Dendritic cell treated with granulocyte-macrophage colony-stimulating factor and Interleukin-4, amounts not matched to agents 40 ng/mL and 50 ng/mL, for 4 days (primary cell): ENCODE measurements at regions not wholly inside any gene's neighbourhood (a gene's known extent, or its start where the extent isn't known, plus 50 kb on each side); places are given as distances from the start of the nearest gene placed in this dataset.
"Not testable (repeated sequence)": the region's sequence is repeated elsewhere in the genome, so short reads cannot be mapped to it uniquely, and the experiment has no call there.

Experiments used
- H3K27ac Mint-ChIP-seq: one replicate; pipeline ENCODE4 v1.8.0; 2022; ENCODE audit warnings: mild to moderate bottlenecking, mixed read lengths
- H3K27me3 Mint-ChIP-seq: one replicate; pipeline ENCODE4 v1.8.0; 2022; ENCODE audit warnings: mild to moderate bottlenecking, mixed read lengths
- H3K36me3 Mint-ChIP-seq: one replicate; pipeline ENCODE4 v1.8.0; 2022; ENCODE audit warnings: low read depth, mixed read lengths
- H3K4me1 Mint-ChIP-seq: one replicate; pipeline ENCODE4 v1.8.0; 2022; ENCODE audit warnings: low read depth, mixed read lengths
- H3K4me3 Mint-ChIP-seq: one replicate; pipeline ENCODE4 v1.8.0; 2022; ENCODE audit warnings: mild to moderate bottlenecking, moderate library complexity, mixed read lengths
- H3K9me3 Mint-ChIP-seq: one replicate; pipeline ENCODE4 v1.8.0; 2022; ENCODE audit warnings: mixed read lengths
- intact Hi-C: fragments of 100-400 bp; cut with micrococcal nuclease; formaldehyde crosslinking; loops from one replicate; pipeline ENCODE4 v1.15.0; 2022

DNA sequence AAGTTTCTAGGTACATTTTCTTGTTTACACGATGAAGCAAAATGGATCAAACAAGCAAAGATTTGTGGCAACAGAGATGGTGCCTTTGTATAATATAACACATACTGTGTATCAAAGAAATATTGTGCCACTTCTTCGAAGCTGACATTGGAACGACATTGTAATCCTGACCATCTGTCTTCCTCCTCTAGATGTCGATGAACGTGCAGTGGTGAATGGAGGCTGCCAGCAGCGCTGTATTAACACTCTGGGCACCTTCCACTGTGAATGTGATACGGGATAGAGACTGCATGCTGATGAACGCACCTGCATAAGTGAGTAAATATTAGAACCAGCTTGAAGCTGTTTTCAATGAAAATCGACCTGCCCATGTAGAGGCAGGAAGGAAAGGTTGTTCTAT, 613.3 kb upstream of the GOLIM4 start:
- no peak overlapping the region for H3K27ac Mint-ChIP-seq
- intact Hi-C loops: no loop called here
- H3K4me3 Mint-ChIP-seq: no peak overlapping the region
- no peaks in the 10 kb centered on the region for H3K4me1 Mint-ChIP-seq
- no peaks in the 10 kb centered on the region for H3K9me3 Mint-ChIP-seq
- H3K27me3 Mint-ChIP-seq: no peaks in the 10 kb centered on the region
- H3K36me3 Mint-ChIP-seq: no peaks in the 10 kb centered on the region

DNA sequence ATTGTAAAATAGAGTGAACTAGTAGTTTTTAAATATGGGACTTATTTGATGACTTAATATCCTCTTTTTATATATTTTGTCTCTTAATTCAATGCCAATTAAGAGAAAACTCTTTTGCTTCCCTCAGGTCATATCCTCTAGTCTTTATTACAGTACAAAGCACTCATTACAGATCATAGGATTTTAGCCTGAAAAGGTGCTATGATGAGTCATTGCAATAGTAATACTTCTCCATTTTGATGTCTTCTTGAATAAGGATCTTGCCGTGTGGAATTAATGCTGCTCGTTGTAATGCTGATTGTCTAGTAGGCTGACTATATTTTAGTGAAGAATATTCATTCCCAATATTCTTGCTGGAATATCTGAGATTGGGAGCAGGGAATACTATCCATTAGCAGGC, 612.2 kb upstream of the GOLIM4 start:
- H3K27me3 Mint-ChIP-seq: no peaks in the 10 kb centered on the region
- H3K4me3 Mint-ChIP-seq: no peak overlapping the region
- intact Hi-C loops: no loop called here

DNA sequence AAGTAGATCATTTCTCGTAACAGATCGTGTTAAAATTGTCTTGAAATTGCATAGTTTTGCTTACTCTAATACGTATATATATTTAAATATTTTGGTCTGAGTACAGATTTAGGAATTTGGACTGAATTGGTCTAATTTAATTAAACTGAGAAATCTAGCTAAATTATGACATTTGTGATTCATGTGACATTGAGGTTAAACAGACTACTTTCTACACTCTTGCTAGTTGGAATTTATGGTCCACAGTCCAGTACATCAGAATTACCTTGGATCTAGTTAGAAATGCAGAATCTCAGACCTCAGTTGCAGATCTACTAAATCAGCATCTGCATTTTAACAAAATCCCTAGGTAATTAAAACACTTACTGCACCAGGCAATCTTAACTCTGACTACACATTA, 609.7 kb upstream of the GOLIM4 start:
- no peaks in the 10 kb centered on the region for H3K4me1 Mint-ChIP-seq
- H3K27ac Mint-ChIP-seq: no peak overlapping the region
- intact Hi-C loops: no loop called here
- H3K9me3 Mint-ChIP-seq: peaks cover 9% of the 10 kb centered on the region
- H3K27me3 Mint-ChIP-seq: no peaks in the 10 kb centered on the region
- H3K36me3 Mint-ChIP-seq: no peaks in the 10 kb centered on the region
- no peak overlapping the region for H3K4me3 Mint-ChIP-seq

More for the DNA sequence above, 612.2 kb upstream of the GOLIM4 start:
- Mint-ChIP-seq H3K27ac (no peak overlapping the region), H3K4me1 (no peaks in the 10 kb centered on the region), H3K9me3 (no peaks in the 10 kb centered on the region), H3K36me3 (no peaks in the 10 kb centered on the region)

DNA sequence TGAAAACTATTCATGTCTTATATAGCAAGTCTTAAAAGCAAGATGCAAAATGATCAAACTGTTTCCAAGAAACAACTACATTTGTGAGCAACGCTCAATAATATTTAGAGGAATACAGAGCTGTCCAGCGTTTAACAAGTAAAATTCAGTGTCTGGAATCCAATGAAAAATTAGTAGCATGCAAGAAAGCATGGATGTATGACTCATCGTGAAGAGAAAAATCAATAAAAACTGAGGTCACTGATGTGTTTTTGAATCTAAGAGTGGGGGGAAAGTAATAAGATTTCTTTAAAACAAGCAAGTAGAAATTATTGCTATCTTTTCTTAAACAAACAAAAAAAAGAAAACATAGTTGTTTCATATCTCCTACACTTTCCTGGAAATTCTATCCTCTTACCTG, 600.3 kb upstream of the GOLIM4 start:
- Mint-ChIP-seq H3K4me1 (no peaks in the 10 kb centered on the region), H3K27ac (no peak overlapping the region)

DNA sequence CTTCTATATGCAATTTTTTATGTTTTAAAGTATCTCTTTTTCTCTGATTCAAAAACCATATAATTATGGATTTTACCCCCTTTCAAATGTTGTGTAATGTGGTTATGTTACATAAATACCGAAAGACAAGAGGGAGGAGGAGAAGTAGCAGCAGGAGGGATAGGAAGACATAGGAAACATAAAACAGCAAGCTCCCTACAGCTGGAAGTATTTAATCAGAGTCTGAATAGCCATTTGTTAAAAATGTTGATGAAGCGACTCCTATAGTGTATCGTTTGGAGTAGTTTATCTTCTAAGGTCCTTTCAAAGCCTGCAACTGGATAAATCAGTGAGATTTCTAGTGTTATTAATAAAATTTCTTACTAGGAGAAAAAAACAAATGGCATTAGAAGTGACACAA, 598.1 kb upstream of the GOLIM4 start:
- no peaks in the 10 kb centered on the region for H3K36me3 Mint-ChIP-seq
- intact Hi-C loops: no loop called here
- no peaks in the 10 kb centered on the region for H3K27me3 Mint-ChIP-seq
- H3K4me1 Mint-ChIP-seq: no peaks in the 10 kb centered on the region
- no peak overlapping the region for H3K4me3 Mint-ChIP-seq
- peaks cover 8% of the 10 kb centered on the region for H3K9me3 Mint-ChIP-seq
- H3K27ac Mint-ChIP-seq: no peak overlapping the region

More for the DNA sequence above, 600.3 kb upstream of the GOLIM4 start:
- Mint-ChIP-seq H3K27me3 (no peaks in the 10 kb centered on the region), H3K36me3 (no peaks in the 10 kb centered on the region), H3K4me3 (no peak overlapping the region), H3K9me3 (peaks cover 23% of the 10 kb centered on the region)
- intact Hi-C loops: no loop called here

DNA sequence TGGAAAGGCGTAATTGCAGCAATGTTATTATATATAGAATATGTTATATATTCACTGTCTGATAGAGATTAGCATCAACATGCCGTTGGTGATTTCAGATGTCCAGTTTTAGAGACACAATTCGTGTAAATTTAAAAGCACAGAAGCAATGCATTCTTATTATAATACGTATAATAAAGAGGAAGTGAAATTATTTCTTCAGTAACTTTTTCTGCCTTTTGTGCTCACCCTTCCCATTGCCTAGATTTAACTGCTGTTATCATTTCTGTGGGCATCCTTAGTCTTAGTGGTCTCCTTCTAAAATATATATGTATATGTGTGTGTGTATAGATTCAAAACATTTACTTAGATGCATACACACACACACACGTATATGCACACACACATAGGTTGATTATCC, 592.5 kb upstream of the GOLIM4 start:
- Mint-ChIP-seq H3K27ac (no peak overlapping the region), H3K27me3 (no peaks in the 10 kb centered on the region), H3K4me3 (no peak overlapping the region), H3K4me1 (no peaks in the 10 kb centered on the region), H3K9me3 (no peaks in the 10 kb centered on the region), H3K36me3 (no peaks in the 10 kb centered on the region)
- intact Hi-C loops: no loop called here

DNA sequence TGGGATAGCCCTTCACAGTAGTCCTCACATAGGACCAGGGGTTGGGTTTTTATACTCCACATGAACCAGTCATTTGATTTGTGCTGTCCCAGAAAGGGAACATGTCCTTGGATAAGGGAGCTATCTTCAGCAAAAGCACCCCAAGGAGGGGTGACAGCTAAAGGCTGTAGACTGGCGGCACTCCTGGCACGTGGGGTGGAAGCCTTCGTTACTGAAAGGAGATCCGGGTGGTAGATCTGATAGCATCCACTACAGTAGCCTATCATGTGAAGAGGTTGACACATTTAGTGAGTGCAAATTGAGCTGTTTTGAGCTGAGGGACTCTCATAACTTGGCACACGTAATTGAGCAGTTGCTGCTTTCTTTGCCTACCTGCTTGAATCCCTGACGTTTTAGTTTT, 588.8 kb upstream of the GOLIM4 start:
- intact Hi-C loops: no loop called here
- Mint-ChIP-seq H3K27ac (no peak overlapping the region), H3K9me3 (no peaks in the 10 kb centered on the region)

DNA sequence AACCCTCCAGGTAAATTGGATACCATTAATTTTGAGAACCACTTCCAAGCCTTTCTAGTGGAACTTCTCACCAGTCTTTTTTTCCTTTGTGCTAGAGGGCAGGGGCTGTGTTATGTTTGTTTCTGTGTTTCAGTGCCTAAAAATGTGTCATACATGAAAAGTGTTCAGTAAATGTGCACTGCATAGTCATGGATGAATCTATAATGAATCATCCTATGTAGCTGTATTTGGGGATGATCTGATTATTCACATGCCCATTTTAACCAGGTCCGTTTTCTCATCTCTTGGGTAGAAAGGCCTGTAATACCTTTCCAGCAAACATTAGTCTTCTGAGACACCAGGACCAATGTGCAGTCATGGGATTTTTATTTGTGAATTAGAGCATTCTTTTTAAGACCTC, 583.0 kb upstream of the GOLIM4 start:
- H3K27ac Mint-ChIP-seq: no peak overlapping the region
- intact Hi-C loops: no loop called here
- no peaks in the 10 kb centered on the region for H3K36me3 Mint-ChIP-seq
- no peaks in the 10 kb centered on the region for H3K4me1 Mint-ChIP-seq
- H3K4me3 Mint-ChIP-seq: no peak overlapping the region
- H3K27me3 Mint-ChIP-seq: no peaks in the 10 kb centered on the region
- no peaks in the 10 kb centered on the region for H3K9me3 Mint-ChIP-seq

More for the DNA sequence above, 588.8 kb upstream of the GOLIM4 start:
- Mint-ChIP-seq H3K36me3 (no peaks in the 10 kb centered on the region), H3K4me3 (no peak overlapping the region), H3K27me3 (no peaks in the 10 kb centered on the region), H3K4me1 (no peaks in the 10 kb centered on the region)

DNA sequence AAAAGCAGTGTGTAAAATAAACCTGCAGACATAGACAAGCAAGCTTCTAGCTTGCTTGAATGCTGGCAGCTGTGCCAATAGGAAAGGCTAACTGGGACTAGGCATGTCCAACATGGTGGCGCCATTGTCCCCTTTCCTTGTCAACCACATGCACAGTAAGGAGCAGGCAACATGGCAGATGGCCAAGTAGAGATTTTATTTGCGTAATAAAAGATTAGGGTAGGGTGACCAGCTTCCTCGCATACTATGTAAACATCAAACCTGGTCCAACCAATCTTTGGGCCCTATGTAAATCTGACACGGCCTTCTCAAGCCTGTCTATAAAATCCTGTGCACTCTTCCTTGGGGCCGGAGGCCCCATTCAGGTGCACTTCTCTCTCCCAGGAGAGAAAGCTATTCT, 575.4 kb upstream of the GOLIM4 start:
- Mint-ChIP-seq H3K27me3 (no peaks in the 10 kb centered on the region), H3K9me3 (no peaks in the 10 kb centered on the region), H3K4me1 (no peaks in the 10 kb centered on the region), H3K27ac (no peak overlapping the region), H3K4me3 (no peak overlapping the region), H3K36me3 (no peaks in the 10 kb centered on the region)
- intact Hi-C loops: no loop called here

DNA sequence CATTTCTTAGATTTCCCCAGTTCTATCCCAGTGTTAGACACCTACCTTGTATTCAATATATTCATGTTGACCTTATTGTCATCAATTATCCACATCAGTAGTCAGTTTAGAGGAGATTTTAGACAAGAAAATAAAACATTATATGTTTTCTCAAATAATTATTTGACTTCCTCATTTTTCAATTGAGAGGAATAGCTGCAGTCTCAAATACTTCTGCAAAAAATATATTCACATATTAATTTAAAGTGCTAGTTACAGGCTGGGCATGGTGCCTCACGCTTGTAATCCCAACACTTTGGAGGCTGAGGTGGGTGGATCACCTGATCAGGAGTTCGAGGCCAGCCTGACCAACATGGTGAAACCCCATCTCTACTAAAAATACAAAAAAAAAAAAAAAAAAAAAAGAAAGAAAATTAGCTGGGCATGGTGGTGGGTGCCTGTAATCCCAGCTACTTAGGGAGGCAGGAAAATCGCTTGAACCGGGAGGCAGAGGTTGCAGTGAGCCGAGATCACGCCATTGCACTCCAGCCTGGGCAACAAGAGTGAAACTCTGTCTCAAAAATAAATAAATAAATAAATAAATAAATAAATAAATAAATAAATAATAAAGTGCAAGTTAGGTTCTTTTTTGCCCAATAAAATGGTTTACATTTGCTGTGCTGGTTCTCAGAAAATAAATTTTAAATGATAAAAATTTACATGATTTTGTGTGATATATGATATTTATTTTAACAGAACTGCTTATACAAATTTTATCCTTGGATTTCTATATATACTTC, 565.3 kb upstream of the GOLIM4 start:
- intact Hi-C loops, H3K9me3 Mint-ChIP-seq, H3K27ac Mint-ChIP-seq, H3K27me3 Mint-ChIP-seq, H3K4me3 Mint-ChIP-seq, H3K36me3 Mint-ChIP-seq, H3K4me1 Mint-ChIP-seq: not testable (repeated sequence)

DNA sequence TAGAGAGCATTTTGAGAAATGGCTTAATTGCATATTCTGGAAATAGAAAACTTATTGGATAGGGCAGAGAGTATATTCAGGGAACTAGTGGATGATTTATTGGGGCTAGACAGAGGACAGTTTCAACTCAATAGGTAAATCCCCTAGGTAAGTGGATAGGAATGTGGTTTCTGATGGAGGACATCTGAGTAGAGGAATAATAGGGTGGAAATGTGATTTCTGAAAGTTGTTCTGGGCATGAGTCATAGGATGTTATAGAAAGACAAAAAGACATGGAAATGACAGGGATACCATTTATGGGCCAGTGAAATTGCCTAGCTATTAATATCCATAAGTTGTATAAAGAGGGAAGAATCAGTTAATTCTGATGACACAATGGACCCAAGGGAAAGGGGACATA, 563.3 kb upstream of the GOLIM4 start:
- no peaks in the 10 kb centered on the region for H3K27me3 Mint-ChIP-seq
- H3K4me1 Mint-ChIP-seq: no peaks in the 10 kb centered on the region
- no peak overlapping the region for H3K27ac Mint-ChIP-seq
- H3K9me3 Mint-ChIP-seq: no peaks in the 10 kb centered on the region
- intact Hi-C loops: no loop called here
- no peak overlapping the region for H3K4me3 Mint-ChIP-seq
- H3K36me3 Mint-ChIP-seq: no peaks in the 10 kb centered on the region

DNA sequence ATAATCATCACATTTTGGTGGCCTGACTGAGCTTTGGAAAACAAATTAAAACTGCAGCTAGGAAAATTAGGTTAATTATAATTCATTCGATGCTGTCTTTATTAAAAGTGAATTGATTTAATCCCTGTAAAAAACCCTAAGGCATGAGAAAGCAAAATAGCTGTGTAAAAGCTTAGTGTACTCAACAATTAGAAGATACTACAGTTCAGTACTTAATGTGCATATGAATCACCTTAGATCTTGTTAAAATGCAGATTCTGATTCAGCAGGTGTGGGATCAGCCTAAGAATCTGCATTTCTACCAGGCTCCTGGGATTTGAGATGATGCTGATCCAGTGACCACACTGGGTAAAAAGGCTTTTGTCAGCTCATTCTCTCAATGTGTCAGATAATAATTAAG, 559.9 kb upstream of the GOLIM4 start:
- no peaks in the 10 kb centered on the region for H3K4me1 Mint-ChIP-seq
- H3K9me3 Mint-ChIP-seq: no peaks in the 10 kb centered on the region
- no peak overlapping the region for H3K27ac Mint-ChIP-seq
- H3K4me3 Mint-ChIP-seq: no peak overlapping the region
- intact Hi-C loops: no loop called here
- no peaks in the 10 kb centered on the region for H3K27me3 Mint-ChIP-seq
- no peaks in the 10 kb centered on the region for H3K36me3 Mint-ChIP-seq

DNA sequence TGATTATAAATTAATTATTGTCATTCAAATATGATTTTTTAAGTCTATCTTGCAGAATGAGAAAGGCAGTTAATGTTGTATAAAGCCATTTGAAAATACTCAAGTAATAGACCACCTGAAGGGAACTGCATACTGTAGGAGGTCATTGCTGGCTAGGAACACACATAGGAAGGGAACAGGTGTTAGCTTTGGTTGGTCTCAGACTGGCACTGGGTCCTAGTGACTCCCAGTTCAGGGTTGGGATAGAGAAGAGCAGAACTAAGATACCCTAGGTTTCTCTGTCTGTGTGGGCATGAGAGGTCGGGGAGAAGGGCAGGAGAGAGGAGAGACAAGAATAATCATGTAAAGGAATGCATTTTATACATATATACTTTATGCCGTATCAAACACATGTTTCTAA, 559.0 kb upstream of the GOLIM4 start:
- Mint-ChIP-seq H3K27ac (no peak overlapping the region), H3K36me3 (no peaks in the 10 kb centered on the region), H3K4me1 (no peaks in the 10 kb centered on the region), H3K27me3 (no peaks in the 10 kb centered on the region), H3K9me3 (no peaks in the 10 kb centered on the region), H3K4me3 (no peak overlapping the region)
- intact Hi-C loops: no loop called here

DNA sequence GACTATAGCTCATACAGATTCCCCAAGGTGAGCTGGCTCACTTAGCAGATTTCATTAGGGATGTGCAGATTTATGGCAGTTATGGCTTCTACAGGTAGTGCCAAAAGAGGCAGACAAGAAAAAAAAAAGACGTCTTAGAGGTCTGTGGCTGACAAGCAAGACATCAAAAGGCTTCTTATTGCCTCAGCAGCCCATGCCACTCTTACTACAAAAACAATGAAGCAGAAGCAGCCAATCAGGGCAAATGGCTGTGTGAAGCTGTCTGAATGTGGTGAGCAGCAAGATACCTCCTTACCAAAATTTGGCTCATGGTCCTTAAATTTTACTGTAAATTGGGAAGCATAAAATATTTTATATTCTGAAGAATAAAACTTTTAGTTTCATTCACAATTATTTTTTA, 557.5 kb upstream of the GOLIM4 start:
- Mint-ChIP-seq H3K4me1 (no peaks in the 10 kb centered on the region), H3K9me3 (no peaks in the 10 kb centered on the region), H3K36me3 (no peaks in the 10 kb centered on the region), H3K4me3 (no peak overlapping the region), H3K27ac (no peak overlapping the region), H3K27me3 (no peaks in the 10 kb centered on the region)
- intact Hi-C loops: no loop called here

DNA sequence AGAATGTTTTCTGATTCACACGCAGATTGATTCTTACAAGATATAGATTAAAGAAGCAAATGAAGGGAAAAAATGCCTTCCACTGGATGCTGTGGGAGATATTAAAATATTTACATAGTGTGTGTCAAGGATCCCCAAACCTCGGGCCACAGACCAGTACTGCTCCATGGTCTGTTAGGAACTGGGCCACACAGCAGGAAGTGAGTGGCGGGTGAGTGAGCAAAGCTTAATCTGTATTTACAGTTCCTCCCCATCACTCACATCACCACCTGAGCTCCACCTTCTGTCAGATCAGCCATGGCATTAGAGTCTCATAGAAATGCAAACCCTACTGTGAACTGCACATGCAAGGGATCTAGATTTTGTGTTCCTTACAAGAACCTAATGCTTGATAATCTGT, 552.6 kb upstream of the GOLIM4 start:
- H3K36me3 Mint-ChIP-seq: no peaks in the 10 kb centered on the region
- no peaks in the 10 kb centered on the region for H3K9me3 Mint-ChIP-seq
- no peaks in the 10 kb centered on the region for H3K27me3 Mint-ChIP-seq
- intact Hi-C loops: no loop called here
- no peaks in the 10 kb centered on the region for H3K4me1 Mint-ChIP-seq
- no peak overlapping the region for H3K27ac Mint-ChIP-seq
- H3K4me3 Mint-ChIP-seq: no peak overlapping the region
